KMS-11 (cell line): ENCODE measurements at regions not wholly inside any gene's neighbourhood (a gene's known extent, or its start where the extent isn't known, plus 50 kb on each side); places are given as distances from the start of the nearest gene placed in this dataset.
"Not testable (repeated sequence)": the region's sequence is repeated elsewhere in the genome, so short reads cannot be mapped to it uniquely, and the experiment has no call there.

Source experiments
- H2AFZ ChIP-seq: fragments of 200-600 bp; sonication (generic); 2 replicates; pipeline ENCODE4 v1.6.1; 2016; ENCODE audit warnings: antibody characterized with exemption, mixed run types, low read depth
- H3K27ac ChIP-seq: fragments of 200-600 bp; sonication (generic); 2 replicates; pipeline ENCODE4 v1.6.1; 2016; ENCODE audit warnings: mild to moderate bottlenecking, mixed run types
- H3K27me3 ChIP-seq: fragments of 200-600 bp; sonication (generic); 2 replicates; pipeline ENCODE4 v1.6.1; 2017; ENCODE audit warnings: mild to moderate bottlenecking, low read depth, mixed run types, moderate library complexity; ENCODE audit not compliant: insufficient read depth
- H3K36me3 ChIP-seq: fragments of 200-600 bp; sonication (generic); 2 replicates; pipeline ENCODE4 v1.6.1; 2017; ENCODE audit warnings: mild to moderate bottlenecking, mixed run types; ENCODE audit not compliant: insufficient read depth
- H3K4me1 ChIP-seq: fragments of 200-600 bp; sonication (generic); 2 replicates; pipeline ENCODE4 v1.6.1; 2016; ENCODE audit warnings: mild to moderate bottlenecking, low read depth, mixed run types; ENCODE audit not compliant: poor library complexity, severe bottlenecking
- H3K4me2 ChIP-seq: fragments of 200-600 bp; sonication (generic); 2 replicates; pipeline ENCODE4 v1.7.0; 2016; ENCODE audit warnings: mild to moderate bottlenecking, mixed run types
- H3K4me3 ChIP-seq: fragments of 200-600 bp; sonication (generic); IDR thresholded peaks from 2 replicates; pipeline ENCODE4 v1.6.1; 2017; ENCODE audit warnings: low read depth, low read length, mixed read lengths; ENCODE audit not compliant: insufficient read depth
- H3K79me2 ChIP-seq: fragments of 200-600 bp; sonication (generic); 2 replicates; pipeline ENCODE4 v1.6.1; 2016; ENCODE audit warnings: low read depth, mixed run types; ENCODE audit not compliant: insufficient read depth
- H3K9ac ChIP-seq: fragments of 200-600 bp; sonication (generic); 2 replicates; pipeline ENCODE4 v1.6.1; 2016; ENCODE audit warnings: mild to moderate bottlenecking, mixed run types
- H4K20me1 ChIP-seq: fragments of 200-600 bp; sonication (generic); 2 replicates; pipeline ENCODE4 v1.6.1; 2016; ENCODE audit warnings: mild to moderate bottlenecking, mixed run types; ENCODE audit not compliant: insufficient read depth
- TF ChIP-seq, protein P1 (sequence below): fragments of 200-600 bp; sonication (generic); conservative IDR thresholded peaks from 2 replicates; pipeline ENCODE4 v1.6.1; 2017; ENCODE audit warnings: low read depth, mild to moderate bottlenecking, antibody characterized with exemption, low read length, moderate library complexity, mixed read lengths

DNA sequence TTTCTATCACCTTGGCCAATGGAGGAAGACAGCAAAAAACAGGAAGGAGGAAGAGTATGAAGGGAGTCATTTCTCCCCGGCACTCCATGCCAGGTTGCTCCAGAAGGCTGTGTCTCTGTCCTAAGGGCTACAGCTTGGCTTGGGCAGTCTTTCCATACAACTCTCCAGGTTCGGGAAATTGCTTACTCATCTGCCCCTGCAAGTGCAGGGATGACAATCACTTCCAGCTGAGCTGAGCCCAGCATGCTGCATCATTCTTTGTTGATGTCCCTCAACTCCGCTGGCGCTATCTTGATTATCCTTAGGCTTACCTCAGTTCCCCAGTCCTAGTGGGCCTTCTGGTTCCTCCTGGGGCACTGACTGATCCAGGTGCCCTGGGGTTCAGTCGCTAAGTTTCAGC lies 86.9 kb upstream of the COPS8 start:
- Histone ChIP-seq H3K4me2 (no peak overlapping the region), H3K27me3 (no peaks in the 10 kb centered on the region), H3K36me3 (no peaks in the 10 kb centered on the region), H3K4me1 (no peaks in the 10 kb centered on the region), H3K4me3 (no peak overlapping the region), H3K79me2 (no peaks in the 10 kb centered on the region), H4K20me1 (no peaks in the 10 kb centered on the region), H2AFZ (no peak overlapping the region), H3K9ac (no peak overlapping the region), H3K27ac (no peak overlapping the region)
- TF ChIP-seq, protein P1, sequence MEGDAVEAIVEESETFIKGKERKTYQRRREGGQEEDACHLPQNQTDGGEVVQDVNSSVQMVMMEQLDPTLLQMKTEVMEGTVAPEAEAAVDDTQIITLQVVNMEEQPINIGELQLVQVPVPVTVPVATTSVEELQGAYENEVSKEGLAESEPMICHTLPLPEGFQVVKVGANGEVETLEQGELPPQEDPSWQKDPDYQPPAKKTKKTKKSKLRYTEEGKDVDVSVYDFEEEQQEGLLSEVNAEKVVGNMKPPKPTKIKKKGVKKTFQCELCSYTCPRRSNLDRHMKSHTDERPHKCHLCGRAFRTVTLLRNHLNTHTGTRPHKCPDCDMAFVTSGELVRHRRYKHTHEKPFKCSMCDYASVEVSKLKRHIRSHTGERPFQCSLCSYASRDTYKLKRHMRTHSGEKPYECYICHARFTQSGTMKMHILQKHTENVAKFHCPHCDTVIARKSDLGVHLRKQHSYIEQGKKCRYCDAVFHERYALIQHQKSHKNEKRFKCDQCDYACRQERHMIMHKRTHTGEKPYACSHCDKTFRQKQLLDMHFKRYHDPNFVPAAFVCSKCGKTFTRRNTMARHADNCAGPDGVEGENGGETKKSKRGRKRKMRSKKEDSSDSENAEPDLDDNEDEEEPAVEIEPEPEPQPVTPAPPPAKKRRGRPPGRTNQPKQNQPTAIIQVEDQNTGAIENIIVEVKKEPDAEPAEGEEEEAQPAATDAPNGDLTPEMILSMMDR: no peak

DNA sequence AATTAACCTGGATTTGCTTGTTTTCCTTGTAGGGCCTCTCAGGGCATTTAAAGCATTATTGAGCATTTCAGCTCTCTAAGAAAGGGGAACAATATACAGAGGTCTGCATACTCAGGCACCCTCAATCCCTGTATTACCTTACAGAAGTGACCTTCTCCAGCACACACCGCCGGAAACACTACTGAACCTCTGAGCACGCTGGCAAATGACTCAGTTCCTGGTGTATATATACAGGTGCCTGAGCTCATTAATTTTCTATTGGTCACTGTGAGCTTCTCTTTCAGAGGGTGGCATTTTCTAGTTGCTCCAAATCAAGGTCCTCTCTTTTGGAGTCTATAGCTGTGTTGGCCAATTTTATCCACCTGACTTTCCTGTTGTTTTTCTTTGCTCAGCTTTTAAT lies 85.2 kb upstream of the COPS8 start:
- Histone ChIP-seq H4K20me1 (no peaks in the 10 kb centered on the region), H3K4me3 (no peak overlapping the region), H3K9ac (no peak overlapping the region), H3K27me3 (no peaks in the 10 kb centered on the region), H2AFZ (no peak overlapping the region), H3K4me1 (no peaks in the 10 kb centered on the region), H3K79me2 (no peaks in the 10 kb centered on the region), H3K36me3 (no peaks in the 10 kb centered on the region), H3K4me2 (no peak overlapping the region), H3K27ac (no peak overlapping the region)
- TF ChIP-seq, protein P1: no peak

GRCh38 chr2:237005341-237005740 lies 80.3 kb upstream of the COPS8 start:
- not testable (repeated sequence) for H3K27ac ChIP-seq, H3K9ac ChIP-seq, H2AFZ ChIP-seq, H3K4me3 ChIP-seq, H3K27me3 ChIP-seq, H3K79me2 ChIP-seq, H3K36me3 ChIP-seq, H3K4me2 ChIP-seq, H4K20me1 ChIP-seq, H3K4me1 ChIP-seq

DNA sequence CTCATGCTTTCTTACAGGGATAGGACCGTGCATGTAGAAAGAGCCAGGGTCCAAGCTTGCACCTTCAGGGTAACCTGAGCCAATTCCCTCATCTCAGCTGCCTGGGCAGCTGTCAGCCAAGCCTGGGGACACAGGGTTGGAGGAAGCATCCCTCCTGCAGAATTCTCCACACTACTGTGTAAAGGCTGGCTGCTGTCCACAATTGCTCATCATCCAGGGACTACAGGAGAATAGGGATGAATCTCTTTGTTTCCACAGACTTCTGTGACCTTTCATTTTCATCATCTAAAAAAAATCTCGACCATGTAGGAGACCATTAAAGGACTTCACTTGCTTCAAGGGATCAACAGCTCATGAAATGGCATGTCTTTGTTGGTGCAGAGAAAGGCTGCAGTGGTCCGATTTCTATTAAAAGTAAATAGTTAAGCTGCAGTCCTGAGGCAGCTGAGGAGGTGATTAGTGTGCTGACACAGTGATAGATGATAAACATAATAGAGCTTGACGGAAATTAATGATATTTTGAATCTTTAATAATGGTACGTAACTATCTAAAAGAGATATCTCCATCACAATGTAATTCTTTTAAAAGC lies 74.4 kb upstream of the COPS8 start:
- H3K36me3 ChIP-seq: no peaks in the 10 kb centered on the region
- H3K27me3 ChIP-seq: no peaks in the 10 kb centered on the region
- TF ChIP-seq, protein P1: no peak
- H3K27ac ChIP-seq: no peak overlapping the region
- H4K20me1 ChIP-seq: no peaks in the 10 kb centered on the region
- H3K4me2 ChIP-seq: no peak overlapping the region
- H3K79me2 ChIP-seq: no peaks in the 10 kb centered on the region
- H3K9ac ChIP-seq: no peak overlapping the region
- no peak overlapping the region for H3K4me3 ChIP-seq
- H3K4me1 ChIP-seq: no peaks in the 10 kb centered on the region
- no peak overlapping the region for H2AFZ ChIP-seq

- TF ChIP-seq, protein P1: no peak
- Histone ChIP-seq H3K27me3 (no peaks in the 10 kb centered on the region), H3K4me2 (no peak overlapping the region), H3K36me3 (no peaks in the 10 kb centered on the region), H4K20me1 (no peaks in the 10 kb centered on the region), H3K9ac (no peak overlapping the region), H3K27ac (no peak overlapping the region), H2AFZ (no peak overlapping the region), H3K79me2 (no peaks in the 10 kb centered on the region), H3K4me1 (no peaks in the 10 kb centered on the region), H3K4me3 (no peak overlapping the region)
Observed at GRCh38 chr2:237012004-237012403, 73.7 kb upstream of the COPS8 start.
